Heart left ventricle (tissue), 13 donors: ENCODE measurements at regions not wholly inside any gene's neighbourhood (a gene's known extent, or its start where the extent isn't known, plus 50 kb on each side); places are given as distances from the start of the nearest gene placed in this dataset.

ENCODE experiments used
- CTCF ChIP-seq, 12 donors: fragments of 200-600 bp; sonication (generic) in 4 of 12; IDR thresholded peaks; one replicate each; pipeline versions ENCODE4 v1.5.0 to v1.8.0; 2018 to 2022; ENCODE audit warnings: antibody characterized with exemption in 12 of 12, mild to moderate bottlenecking in 5 of 12
- POLR2A ChIP-seq, 2 donors: fragments of 450-650 bp; IDR thresholded peaks; one replicate each; pipeline ENCODE4 v1.6.1; 2017; ENCODE audit warnings: antibody characterized with exemption in 2 of 2, mild to moderate bottlenecking in 2 of 2, moderate library complexity in 2 of 2
- donor health status: ischemic (EF 13 %, LVEDD 7.1; RV severe dilation, severe dysfunction).
- donor health status: DM: no; HTN: yes; CAD: no.
- donor health status: DM: no; HTN: no; CAD: no.
- donor health status: ischemic (EF 25% LVEDD 6.9; RV normal size, moderate dysfunction).
- donor health status: ischemic (EF 25% LVEDD 5.7; RV mildly dilated, moderate dysfunction).
- donor health status: ischemic (EF 35%, LVEDD 5.7; RV mildly dilated, moderate dysfunction).
- donor health status: nonischemic (EF 11% LVEDD 7.7; RV severe dilation, severe dysfunction).
- donor health status: DM: yes; HTN: yes; CAD: no.
- donor health status: PGD.
- donor health status: ischemic (EF 29% LVEDD 5.4; RV normal size, mild dysfunction).
- donor health status: nonischemic (EF 23%, LVEDD 6.1; RV moderate dilation, normal function).

- TF ChIP-seq CTCF (IDR thresholded peaks at IDR 0.05) = no peak
- no peak for TF ChIP-seq POLR2A (IDR thresholded peaks at IDR 0.05)
These were observed 955.0 kb downstream of the GATA3 start for GRCh38 chr10:9009505-9009904.
